Activated CD4-positive, CD25-positive, alpha-beta regulatory T cell treated with anti-CD3 and anti-CD28 coated beads, Interleukin-2, amount 50 U/mL, for 72 hours (primary cell): ENCODE measurements at regions not wholly inside any gene's neighbourhood (a gene's known extent, or its start where the extent isn't known, plus 50 kb on each side); places are given as distances from the start of the nearest gene placed in this dataset.
"Not testable (repeated sequence)": the region's sequence is repeated elsewhere in the genome, so short reads cannot be mapped to it uniquely, and the experiment has no call there.

Source experiments
- DNase-seq: peaks from one replicate; pipeline ENCODE4 v3.0.0; 2021

- DNase-seq = not testable (repeated sequence)
These were observed 96.2 kb downstream of the BDH1 start for GRCh38 chr3:197459571-197459970.

- no peak for DNase-seq
These were observed 96.8 kb downstream of the BDH1 start for GRCh38 chr3:197458906-197459470.

GRCh38 chr3:197458179-197458707 is 97.5 kb downstream of the BDH1 start:
- DNase-seq = no peak

- DNase-seq = peak; percentile 65
These were observed 99.3 kb downstream of the BDH1 start for GRCh38 chr3:197456261-197457091.

GRCh38 chr3:197454841-197455240 is 100.9 kb downstream of the BDH1 start:
- not testable (repeated sequence) for DNase-seq

- no peak for DNase-seq
These were observed 101.8 kb downstream of the BDH1 start for GRCh38 chr3:197454014-197454413.

GRCh38 chr3:197450810-197451209 is 105.0 kb downstream of the BDH1 start:
- DNase-seq = no peak

- DNase-seq = no peak
These were observed 105.5 kb downstream of the BDH1 start for GRCh38 chr3:197450308-197450707.

GRCh38 chr3:197449181-197449580 is 106.6 kb downstream of the BDH1 start:
- not testable (repeated sequence) for DNase-seq

- DNase-seq = not testable (repeated sequence)
These were observed 108.0 kb downstream of the BDH1 start for GRCh38 chr3:197447781-197448180.

GRCh38 chr3:197447057-197447456 is 108.7 kb downstream of the BDH1 start:
- DNase-seq = no peak

- DNase-seq = no peak
These were observed 109.1 kb downstream of the BDH1 start for GRCh38 chr3:197446700-197447056.

GRCh38 chr3:197445896-197446699 is 109.7 kb downstream of the BDH1 start:
- no peak for DNase-seq

- DNase-seq = no peak
These were observed 110.9 kb downstream of the BDH1 start for GRCh38 chr3:197444793-197445379.

GRCh38 chr3:197443506-197443905 is 112.3 kb downstream of the BDH1 start:
- DNase-seq = no peak

GRCh38 chr3:197440717-197441303 is 115.0 kb downstream of the BDH1 start:
- no peak for DNase-seq

GRCh38 chr3:197438906-197439305 is 116.9 kb downstream of the BDH1 start:
- no peak for DNase-seq

- DNase-seq = no peak
These were observed 120.3 kb downstream of the BDH1 start for GRCh38 chr3:197435426-197435825.

- DNase-seq = no peak
These were observed 120.9 kb downstream of the BDH1 start for GRCh38 chr3:197434830-197435229.

- no peak for DNase-seq
These were observed 123.2 kb downstream of the BDH1 start for GRCh38 chr3:197432384-197433127.

GRCh38 chr3:197431346-197431910 is 124.3 kb downstream of the BDH1 start:
- DNase-seq = no peak

GRCh38 chr3:197430934-197431333 is 124.8 kb downstream of the BDH1 start:
- no peak for DNase-seq
